ENCODE measurements at regions not wholly inside any gene's neighbourhood (a gene's known extent, or its start where the extent isn't known, plus 50 kb on each side); places are given as distances from the start of the nearest gene placed in this dataset.

DNA sequence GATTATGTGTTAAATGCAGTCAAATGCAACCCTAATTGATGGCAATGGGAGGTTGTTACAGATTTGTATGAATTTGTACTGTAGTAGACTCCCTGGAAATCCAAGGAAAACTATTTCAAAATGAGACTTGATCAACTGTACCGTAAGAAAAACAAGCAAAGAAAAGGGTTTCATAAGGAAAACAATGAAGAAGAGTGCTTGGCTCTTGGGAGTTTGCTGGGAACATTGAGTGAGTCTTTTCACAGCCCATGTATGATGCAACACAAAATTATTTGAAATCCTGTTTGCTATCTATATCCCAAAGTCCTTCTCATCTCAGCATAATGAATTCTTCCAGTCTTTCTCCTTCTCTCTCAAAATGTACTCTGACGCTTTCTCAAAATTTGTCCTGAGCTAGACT lies 67.0 kb upstream of the OSR1 start:
- POLR2A ChIA-PET (ENCODE audit: unreplicated experiment), result no interaction called here
- H3F3A ChIP-seq (ENCODE audit: insufficient read depth, low read depth), result no peaks in the 10 kb centered on the region
- no peaks in the 10 kb centered on the region for H4K20me1 ChIP-seq (ENCODE audit: insufficient read depth)
- no peaks in the 10 kb centered on the region for H3K4me1 ChIP-seq (replicated peaks; ENCODE audit: insufficient read depth)
- no peaks in the 10 kb centered on the region for H3K27me3 ChIP-seq (ENCODE audit: insufficient read depth, low read depth)
- CTCF ChIA-PET, result no interaction called here
- DNase-seq, result no peak
- intact Hi-C loops (cut with micrococcal nuclease; ENCODE audit: unreplicated experiment), result no loop called here
- no peaks in the 10 kb centered on the region for H3K9me3 ChIP-seq (ENCODE audit: insufficient read depth, low read depth)
- no peaks in the 10 kb centered on the region for H3K79me2 ChIP-seq (ENCODE audit: low read depth)
- H3K27ac ChIP-seq, result no peak overlapping the region
- H3K9me2 ChIP-seq (ENCODE audit: insufficient read depth), result no peaks in the 10 kb centered on the region; the same call in 1 of the 2 replicates
- H3K36me3 ChIP-seq (ENCODE audit: low read depth), result no peaks in the 10 kb centered on the region
- TF ChIP-seq EZH2 (IDR thresholded peaks at IDR 0.05; ENCODE audit: low read depth) (no peak), CTCF (conservative IDR thresholded peaks at IDR 0.05) (no peak)
- no peak overlapping the region for H2AFZ ChIP-seq
- H3K4me3 ChIP-seq, result no peak overlapping the region
- H3K4me2 ChIP-seq, result no peak overlapping the region
- BruUV-seq (replicated peaks), result no TSS peak

DNA sequence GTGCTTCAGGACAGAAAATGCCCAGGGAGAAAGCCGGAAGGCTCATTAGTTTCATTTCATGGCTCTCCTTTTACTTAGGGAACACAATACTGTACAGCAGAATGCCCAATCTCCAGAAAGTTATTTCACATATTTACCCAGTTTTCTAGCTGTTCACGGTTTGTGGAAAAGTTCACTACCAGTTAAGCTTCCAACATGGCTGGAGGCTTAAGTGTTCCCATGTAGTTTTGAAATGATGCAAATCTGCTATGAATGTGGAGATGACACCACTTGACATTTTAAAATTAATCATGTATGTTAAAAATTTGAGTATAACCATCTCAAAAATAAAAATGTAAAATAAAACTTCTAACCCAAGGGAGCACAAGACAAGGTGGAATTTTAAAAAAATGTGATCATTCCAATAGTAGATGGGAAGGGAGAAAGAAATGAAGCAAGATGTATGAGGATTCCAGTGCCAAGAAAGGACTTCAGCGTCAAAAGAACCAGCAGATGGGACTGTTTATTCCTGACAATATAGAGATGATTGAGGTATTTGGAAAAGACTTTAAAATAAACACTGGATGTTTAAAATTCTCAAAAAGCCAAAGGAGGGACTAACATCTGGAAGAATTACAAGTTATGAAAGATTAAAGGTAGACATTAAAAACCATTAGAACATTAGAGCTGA lies 60.9 kb upstream of the OSR1 start:
- ChIA-PET POLR2A (ENCODE audit: unreplicated experiment) (interaction anchor here (0.7 kb wide), 1 partner anchor 406 kb away, joined by 4 read pairs; no protein-coding TSS in a partner anchor), CTCF (no interaction called here)

DNA sequence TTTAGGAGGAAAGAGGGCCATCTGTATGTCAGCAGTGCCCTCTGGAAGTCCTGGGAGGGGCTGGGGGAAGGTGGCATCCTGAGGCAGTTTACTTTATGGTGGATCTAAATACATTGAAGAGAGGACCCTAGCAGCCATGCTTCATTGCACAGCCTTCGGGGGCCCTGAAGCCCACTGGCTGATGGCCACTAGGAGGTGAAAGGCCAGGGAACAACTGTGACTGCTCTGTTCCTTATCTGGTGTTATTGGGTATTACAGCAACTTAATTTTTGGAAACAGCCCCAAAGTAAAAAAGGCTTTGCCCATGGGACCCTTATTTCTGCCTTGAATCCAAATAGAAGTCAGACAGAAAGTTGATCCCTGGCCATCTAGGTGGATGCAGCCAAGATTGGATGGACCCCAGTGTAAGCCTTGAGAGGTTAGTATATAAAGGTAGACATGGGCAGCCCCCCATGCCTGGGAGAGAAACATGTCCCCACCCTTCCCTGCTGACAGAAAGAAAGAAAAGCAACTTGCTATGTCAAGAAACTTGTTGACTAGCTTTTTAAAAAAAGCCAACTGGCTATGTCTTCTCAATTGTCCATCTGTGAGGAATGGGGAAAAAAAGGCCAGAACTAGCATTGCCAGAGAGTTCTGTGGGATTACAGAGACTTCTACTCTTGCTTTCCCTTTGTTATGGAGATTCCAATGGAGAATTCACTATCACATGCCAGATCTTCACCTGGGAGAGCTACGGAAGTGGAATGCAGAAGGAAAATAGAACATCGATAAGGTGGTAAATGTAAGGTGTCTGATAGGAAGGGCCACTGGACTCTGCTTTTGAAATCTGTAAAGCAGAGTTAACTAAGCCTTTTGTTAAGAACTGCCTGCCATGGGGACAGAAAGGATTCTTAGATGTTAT lies 58.6 kb upstream of the OSR1 start:
- H3K36me3 ChIP-seq (ENCODE audit: low read depth), result no peaks in the 10 kb centered on the region
- ChIA-PET POLR2A (ENCODE audit: unreplicated experiment) (no interaction called here), CTCF (no interaction called here)
- no peaks in the 10 kb centered on the region for H4K20me1 ChIP-seq (ENCODE audit: insufficient read depth)
- H3K9me3 ChIP-seq (ENCODE audit: insufficient read depth, low read depth), result peaks cover under 1% of the 10 kb centered on the region; the same call in 1 of the 2 replicates
- no peak for TF ChIP-seq CTCF (conservative IDR thresholded peaks at IDR 0.05)
- TF ChIP-seq EZH2 (IDR thresholded peaks at IDR 0.05; ENCODE audit: low read depth), result no peak
- no peaks in the 10 kb centered on the region for H3F3A ChIP-seq (ENCODE audit: insufficient read depth, low read depth)
- DNase-seq, result no peak
- H3K27me3 ChIP-seq (ENCODE audit: insufficient read depth, low read depth), result no peaks in the 10 kb centered on the region
- no peak overlapping the region for H3K4me3 ChIP-seq
- H3K4me1 ChIP-seq (replicated peaks; ENCODE audit: insufficient read depth), result no peaks in the 10 kb centered on the region
- H3K4me2 ChIP-seq, result no peak overlapping the region
- no peaks in the 10 kb centered on the region; the same call in 1 of the 2 replicates for H3K9me2 ChIP-seq (ENCODE audit: insufficient read depth)
- intact Hi-C loops (cut with micrococcal nuclease; ENCODE audit: unreplicated experiment), result no loop called here
- no peaks in the 10 kb centered on the region for H3K79me2 ChIP-seq (ENCODE audit: low read depth)
- BruUV-seq (replicated peaks), result no TSS peak
- H2AFZ ChIP-seq, result no peak overlapping the region
- no peak overlapping the region for H3K27ac ChIP-seq

More for the DNA sequence above, 60.9 kb upstream of the OSR1 start:
- Histone ChIP-seq H3K79me2 (ENCODE audit: low read depth) (no peaks in the 10 kb centered on the region), H4K20me1 (ENCODE audit: insufficient read depth) (no peaks in the 10 kb centered on the region), H3K36me3 (ENCODE audit: low read depth) (no peaks in the 10 kb centered on the region), H3K4me1 (replicated peaks; ENCODE audit: insufficient read depth) (no peaks in the 10 kb centered on the region), H2AFZ (no peak overlapping the region), H3K9me3 (ENCODE audit: insufficient read depth, low read depth) (no peaks in the 10 kb centered on the region), H3K27me3 (ENCODE audit: insufficient read depth, low read depth) (no peaks in the 10 kb centered on the region), H3K4me3 (no peak overlapping the region), H3K9me2 (ENCODE audit: insufficient read depth) (no peaks in the 10 kb centered on the region; the same call in 1 of the 2 replicates), H3F3A (ENCODE audit: insufficient read depth, low read depth) (no peaks in the 10 kb centered on the region), H3K27ac (no peak overlapping the region), H3K4me2 (no peak overlapping the region)
- TF ChIP-seq CTCF (conservative IDR thresholded peaks at IDR 0.05), result no peak
- TF ChIP-seq EZH2 (IDR thresholded peaks at IDR 0.05; ENCODE audit: low read depth), result no peak
- BruUV-seq (replicated peaks), result no TSS peak
- DNase-seq, result no peak
- intact Hi-C loops (cut with micrococcal nuclease; ENCODE audit: unreplicated experiment), result no loop called here
